ENCODE measurements at regions not wholly inside any gene's neighbourhood (a gene's known extent, or its start where the extent isn't known, plus 50 kb on each side); places are given as distances from the start of the nearest gene placed in this dataset.

GRCh38 chr15:62378772-62379498 lies 213.8 kb upstream of the C2CD4B start:
- no peak for DNase-seq

- DNase-seq, result no peak
Measured at GRCh38 chr15:62380011-62380410, 214.9 kb upstream of the C2CD4B start.

- no peak for DNase-seq
Measured at GRCh38 chr15:62382046-62382445, 217.0 kb upstream of the C2CD4B start.

- peak; percentile 36 for DNase-seq
Measured at GRCh38 chr15:62389885-62390790, 225.1 kb upstream of the C2CD4B start, which contains the start of gene TLN2. TLN2 (plus strand) TSS chr15:62390550.

- DNase-seq, result peak; percentile 28
Measured at GRCh38 chr15:62390791-62391640, 225.9 kb upstream of the C2CD4B start.

GRCh38 chr15:62391641-62392262 lies 226.7 kb upstream of the C2CD4B start:
- no peak for DNase-seq

GRCh38 chr15:62392376-62392775 lies 227.3 kb upstream of the C2CD4B start:
- DNase-seq, result no peak

- no peak for DNase-seq
Measured at GRCh38 chr15:62393196-62393595, 228.1 kb upstream of the C2CD4B start.

- no peak for DNase-seq
Measured at GRCh38 chr15:62394079-62394478, 229.0 kb upstream of the C2CD4B start.

- DNase-seq, result no peak
Measured at GRCh38 chr15:62400778-62401177, 235.7 kb upstream of the C2CD4B start.

GRCh38 chr15:62402687-62403086 lies 237.6 kb upstream of the C2CD4B start:
- DNase-seq, result no peak

- no peak for DNase-seq
Measured at GRCh38 chr15:62403164-62403809, 238.2 kb upstream of the C2CD4B start.

- no peak for DNase-seq
Measured at GRCh38 chr15:62404194-62404985, 239.3 kb upstream of the C2CD4B start.

GRCh38 chr15:62406305-62406891 lies 241.3 kb upstream of the C2CD4B start:
- no peak for DNase-seq

- DNase-seq, result no peak
Measured at GRCh38 chr15:62407216-62407615, 242.1 kb upstream of the C2CD4B start.

- DNase-seq, result no peak
Measured at GRCh38 chr15:62407962-62408361, 242.9 kb upstream of the C2CD4B start.

- no peak for DNase-seq
Measured at GRCh38 chr15:62409466-62409865, 244.4 kb upstream of the C2CD4B start.

- DNase-seq, result no peak
Measured at GRCh38 chr15:62412686-62413085, 247.6 kb upstream of the C2CD4B start.

- no peak for DNase-seq
Measured at GRCh38 chr15:62413153-62413552, 248.1 kb upstream of the C2CD4B start.

- no peak for DNase-seq
Measured at GRCh38 chr15:62413786-62414185, 248.7 kb upstream of the C2CD4B start.

- no peak for DNase-seq
Measured at GRCh38 chr15:62415498-62415897, 250.4 kb upstream of the C2CD4B start.

Data from NCI-H1092 (cell line).